GM12875 (cell line): ENCODE measurements at regions not wholly inside any gene's neighbourhood (a gene's known extent, or its start where the extent isn't known, plus 50 kb on each side); places are given as distances from the start of the nearest gene placed in this dataset.

ENCODE experiments used
- H3K4me3 ChIP-seq: one replicate; pipeline ENCODE4 v1.5.1; 2011; ENCODE audit warnings: low read depth, low read length, control low read depth
- CTCF ChIP-seq: IDR thresholded peaks from 2 replicates; pipeline ENCODE4 v1.5.1; 2011; ENCODE audit warnings: low read depth, mild to moderate bottlenecking, control low read depth, inconsistent platforms, low read length, moderate library complexity, borderline replicate concordance; ENCODE audit not compliant: insufficient read depth

GRCh38 chr11:134679592-134679991, 267.6 kb upstream of the B3GAT1 start:
- no peak overlapping the region for H3K4me3 ChIP-seq
- no peak for TF ChIP-seq CTCF

- H3K4me3 ChIP-seq = no peak overlapping the region
- TF ChIP-seq CTCF = no peak
Observed at GRCh38 chr11:134678744-134679143, 266.7 kb upstream of the B3GAT1 start.

GRCh38 chr11:134677891-134678551, 266.0 kb upstream of the B3GAT1 start:
- TF ChIP-seq CTCF = no peak
- H3K4me3 ChIP-seq = no peak overlapping the region

- no peak overlapping the region for H3K4me3 ChIP-seq
- TF ChIP-seq CTCF = no peak
Observed at GRCh38 chr11:134677397-134677822, 265.4 kb upstream of the B3GAT1 start.

- no peak overlapping the region for H3K4me3 ChIP-seq
- no peak for TF ChIP-seq CTCF
Observed at GRCh38 chr11:134676516-134677287, 264.7 kb upstream of the B3GAT1 start.

GRCh38 chr11:134675983-134676382, 263.9 kb upstream of the B3GAT1 start:
- H3K4me3 ChIP-seq = no peak overlapping the region
- no peak for TF ChIP-seq CTCF

GRCh38 chr11:134674974-134675373, 262.9 kb upstream of the B3GAT1 start:
- H3K4me3 ChIP-seq = no peak overlapping the region
- TF ChIP-seq CTCF = no peak
